ENCODE measurements at regions not wholly inside any gene's neighbourhood (a gene's known extent, or its start where the extent isn't known, plus 50 kb on each side); places are given as distances from the start of the nearest gene placed in this dataset.

DNA sequence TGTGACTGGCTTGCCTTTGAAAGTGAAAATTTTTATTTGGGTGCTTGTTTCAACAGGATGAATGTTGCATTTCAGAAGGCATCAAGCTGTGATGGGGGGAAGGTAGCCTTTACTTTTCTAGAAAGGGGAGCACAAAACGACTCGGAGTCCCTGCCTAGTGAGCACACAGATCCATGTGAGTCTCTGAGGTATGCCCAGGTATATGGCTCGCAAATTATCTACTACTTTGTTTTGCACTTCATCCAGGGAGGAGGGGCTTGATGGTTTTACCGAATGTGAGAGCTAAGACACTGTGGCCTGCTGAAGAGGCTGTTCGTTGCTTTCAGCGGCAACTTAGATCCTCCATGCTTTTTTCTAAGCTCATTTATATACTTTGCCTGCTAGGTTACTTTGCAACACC is 537.7 kb upstream of the PTBP2 start:
- TF ChIP-seq, protein P1, sequence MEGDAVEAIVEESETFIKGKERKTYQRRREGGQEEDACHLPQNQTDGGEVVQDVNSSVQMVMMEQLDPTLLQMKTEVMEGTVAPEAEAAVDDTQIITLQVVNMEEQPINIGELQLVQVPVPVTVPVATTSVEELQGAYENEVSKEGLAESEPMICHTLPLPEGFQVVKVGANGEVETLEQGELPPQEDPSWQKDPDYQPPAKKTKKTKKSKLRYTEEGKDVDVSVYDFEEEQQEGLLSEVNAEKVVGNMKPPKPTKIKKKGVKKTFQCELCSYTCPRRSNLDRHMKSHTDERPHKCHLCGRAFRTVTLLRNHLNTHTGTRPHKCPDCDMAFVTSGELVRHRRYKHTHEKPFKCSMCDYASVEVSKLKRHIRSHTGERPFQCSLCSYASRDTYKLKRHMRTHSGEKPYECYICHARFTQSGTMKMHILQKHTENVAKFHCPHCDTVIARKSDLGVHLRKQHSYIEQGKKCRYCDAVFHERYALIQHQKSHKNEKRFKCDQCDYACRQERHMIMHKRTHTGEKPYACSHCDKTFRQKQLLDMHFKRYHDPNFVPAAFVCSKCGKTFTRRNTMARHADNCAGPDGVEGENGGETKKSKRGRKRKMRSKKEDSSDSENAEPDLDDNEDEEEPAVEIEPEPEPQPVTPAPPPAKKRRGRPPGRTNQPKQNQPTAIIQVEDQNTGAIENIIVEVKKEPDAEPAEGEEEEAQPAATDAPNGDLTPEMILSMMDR (IDR thresholded peaks at IDR 0.05) = no peak
- no peak overlapping the region for H3K27ac ChIP-seq
- no peak overlapping the region for H3K4me3 ChIP-seq
- no peak for DNase-seq (ENCODE audit: low spot score)

- Histone ChIP-seq H3K27ac (no peak overlapping the region), H3K4me3 (no peak overlapping the region)
- TF ChIP-seq, protein P1 (IDR thresholded peaks at IDR 0.05) = no peak
- no peak for DNase-seq (ENCODE audit: low spot score)
These were observed 536.4 kb upstream of the PTBP2 start for GRCh38 chr1:96185181-96185580.

GRCh38 chr1:96187020-96187419 is 534.6 kb upstream of the PTBP2 start:
- DNase-seq (ENCODE audit: low spot score) = no peak
- peak overlapping the region in 1 of 2 donors; percentile 25 for H3K27ac ChIP-seq
- H3K4me3 ChIP-seq = no peak overlapping the region
- TF ChIP-seq, protein P1 (IDR thresholded peaks at IDR 0.05) = no peak

DNA sequence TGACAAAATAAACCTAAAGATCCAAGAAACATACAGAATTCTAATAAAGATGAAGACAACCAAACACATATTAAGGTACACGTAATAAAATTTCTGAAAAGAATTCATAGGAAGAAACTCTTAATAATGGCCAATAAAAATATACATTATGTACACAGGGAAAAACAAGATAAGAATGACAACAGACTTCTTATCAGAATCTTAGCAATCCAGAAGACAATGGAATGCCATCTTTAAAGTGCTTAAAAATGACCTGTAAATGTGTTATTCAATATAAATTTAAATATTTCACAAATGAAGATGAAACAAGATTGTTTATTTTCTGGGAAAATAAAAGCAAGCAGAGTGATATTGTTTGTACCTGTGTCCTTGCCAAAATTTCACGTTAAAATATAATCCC is 530.4 kb upstream of the PTBP2 start:
- TF ChIP-seq, protein P1 (IDR thresholded peaks at IDR 0.05) = no peak
- Histone ChIP-seq H3K4me3 (no peak overlapping the region), H3K27ac (no peak overlapping the region)
- no peak for DNase-seq (ENCODE audit: low spot score)

DNA sequence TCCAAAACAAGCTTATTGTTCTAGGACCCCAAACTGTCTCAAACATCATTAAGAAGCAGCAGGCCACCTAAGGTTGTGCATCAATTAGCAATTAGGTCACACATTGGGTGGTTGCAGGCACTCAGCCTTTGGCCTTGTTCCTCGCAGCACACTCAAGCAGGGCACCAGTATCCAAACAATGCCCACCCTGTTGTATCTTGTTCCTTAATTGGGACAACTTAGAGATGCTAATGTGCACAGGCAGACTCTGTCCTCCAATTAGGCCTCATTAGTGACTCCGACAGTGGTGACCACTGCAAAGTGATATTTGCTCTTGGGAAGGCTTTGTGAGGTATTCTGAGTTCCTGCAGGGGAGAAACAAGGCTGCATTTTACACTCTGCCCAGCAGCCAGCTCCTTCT is 515.1 kb upstream of the PTBP2 start:
- TF ChIP-seq, protein P1 (IDR thresholded peaks at IDR 0.05) = no peak
- Histone ChIP-seq H3K4me3 (no peak overlapping the region), H3K27ac (no peak overlapping the region)
- no peak for DNase-seq (ENCODE audit: low spot score)

DNA sequence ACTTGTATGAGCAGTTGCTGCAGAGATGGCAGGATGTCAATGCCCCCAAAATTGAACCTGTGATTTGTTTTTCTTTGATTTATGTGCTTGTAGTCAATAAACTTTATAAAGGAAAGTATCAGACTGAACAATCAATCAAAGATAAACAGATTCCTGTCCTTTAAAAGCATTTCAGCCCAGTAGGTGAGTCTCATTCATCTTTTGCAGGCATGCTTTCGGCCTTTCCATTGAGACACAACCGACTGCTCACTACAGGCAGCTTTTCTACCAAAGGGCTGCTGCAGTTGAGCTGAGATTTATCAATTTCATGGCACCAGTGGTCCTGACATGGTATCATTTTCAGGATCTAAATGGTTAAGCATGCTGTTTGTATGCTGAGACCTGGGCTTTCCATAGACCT is 513.6 kb upstream of the PTBP2 start:
- TF ChIP-seq, protein P1 (IDR thresholded peaks at IDR 0.05) = no peak
- Histone ChIP-seq H3K4me3 (no peak overlapping the region), H3K27ac (no peak overlapping the region)
- no peak for DNase-seq (ENCODE audit: low spot score)

DNA sequence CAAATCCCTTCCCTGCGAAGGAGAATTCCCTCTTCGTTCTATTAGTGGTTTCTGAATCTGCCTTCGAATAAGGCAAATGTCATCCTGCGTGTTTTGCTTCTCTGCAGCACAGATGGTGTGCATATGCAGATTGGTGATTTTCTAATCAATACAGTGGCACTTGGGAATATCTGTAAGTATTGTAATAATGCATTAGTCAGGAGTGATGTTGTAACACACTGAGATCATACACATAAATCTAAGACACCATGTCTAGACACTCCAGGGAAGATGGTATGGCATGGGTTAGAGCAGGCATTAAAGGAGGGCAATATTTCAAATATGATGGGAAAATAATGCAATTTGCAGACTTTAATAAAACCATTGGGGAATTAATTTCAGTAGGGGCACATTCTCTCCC is 513.2 kb upstream of the PTBP2 start:
- H3K27ac ChIP-seq = no peak overlapping the region
- no peak overlapping the region for H3K4me3 ChIP-seq
- TF ChIP-seq, protein P1 (IDR thresholded peaks at IDR 0.05) = no peak
- no peak for DNase-seq (ENCODE audit: low spot score)
